ENCODE measurements at regions not wholly inside any gene's neighbourhood (a gene's known extent, or its start where the extent isn't known, plus 50 kb on each side); places are given as distances from the start of the nearest gene placed in this dataset.

GRCh38 chr3:87796843-87797185 lies 262.0 kb downstream of the CGGBP1 start:
- Histone ChIP-seq H3K36me3 (no peaks in the 10 kb centered on the region), H3K4me3 (no peak overlapping the region), H3K9me3 (no peaks in the 10 kb centered on the region), H3K27me3 (peaks cover 0 to 27% (median 7%) of the 10 kb centered on the region in 4 donors), H3K27ac (replicated peaks in 1 of 4) (no peak overlapping the region), H3K4me1 (peaks cover 0 to 17% (median 15%) of the 10 kb centered on the region in 4 donors)
- TF ChIP-seq CTCF (IDR thresholded peaks at IDR 0.05) = no peak
- no peak for TF ChIP-seq POLR2AphosphoS5 (IDR thresholded peaks at IDR 0.05)
- TF ChIP-seq EP300 (IDR thresholded peaks at IDR 0.05) = no peak
- no peak for TF ChIP-seq POLR2A (IDR thresholded peaks at IDR 0.05; ENCODE audit: low read depth)
- DNase-seq (ENCODE audit: extremely low spot score) = no peak
- WGBS = 79% methylated on average over 3 of the region's 3 CpGs
- intact Hi-C loops (cut with DNase I) = no loop called here

GRCh38 chr3:87796137-87796842 lies 262.5 kb downstream of the CGGBP1 start:
- TF ChIP-seq POLR2AphosphoS5 (IDR thresholded peaks at IDR 0.05) (no peak), CTCF (IDR thresholded peaks at IDR 0.05) (no peak), EP300 (IDR thresholded peaks at IDR 0.05) (no peak), POLR2A (IDR thresholded peaks at IDR 0.05; ENCODE audit: low read depth) (no peak)
- 46% methylated on average over 2 of the region's 2 CpGs for WGBS
- no peak overlapping the region for H3K27ac ChIP-seq (replicated peaks in 1 of 4)

GRCh38 chr3:87795701-87796100 lies 263.1 kb downstream of the CGGBP1 start:
- intact Hi-C loops (cut with DNase I) = no loop called here
- Histone ChIP-seq H3K36me3 (no peaks in the 10 kb centered on the region), H3K27me3 (peaks cover 0 to 38% (median 7%) of the 10 kb centered on the region in 4 donors), H3K9me3 (no peaks in the 10 kb centered on the region), H3K4me3 (no peak overlapping the region), H3K27ac (replicated peaks in 1 of 4) (no peak overlapping the region), H3K4me1 (peaks cover 0 to 18% (median 15%) of the 10 kb centered on the region in 4 donors)
- no peak for DNase-seq (ENCODE audit: extremely low spot score)
- TF ChIP-seq POLR2A (IDR thresholded peaks at IDR 0.05; ENCODE audit: low read depth) (no peak), EP300 (IDR thresholded peaks at IDR 0.05) (no peak), POLR2AphosphoS5 (IDR thresholded peaks at IDR 0.05) (no peak), CTCF (IDR thresholded peaks at IDR 0.05) (no peak)
- 69% methylated on average over 1 of the region's 1 CpG for WGBS

More at GRCh38 chr3:87796137-87796842, 262.5 kb downstream of the CGGBP1 start:
- no peak for DNase-seq (ENCODE audit: extremely low spot score)
- peaks cover 0 to 18% (median 15%) of the 10 kb centered on the region in 4 donors for H3K4me1 ChIP-seq
- H3K9me3 ChIP-seq = no peaks in the 10 kb centered on the region
- intact Hi-C loops (cut with DNase I) = no loop called here
- no peaks in the 10 kb centered on the region for H3K36me3 ChIP-seq
- peaks cover 0 to 32% (median 7%) of the 10 kb centered on the region in 4 donors for H3K27me3 ChIP-seq
- no peak overlapping the region for H3K4me3 ChIP-seq

- intact Hi-C loops (cut with DNase I) = no loop called here
- H3K4me3 ChIP-seq = peak overlapping the region; percentile 40 to 55 (median 46)
- WGBS = 9% methylated on average over 17 of the region's 17 CpGs
- peaks cover 0 to 18% (median 15%) of the 10 kb centered on the region in 4 donors for H3K4me1 ChIP-seq
- no peaks in the 10 kb centered on the region for H3K36me3 ChIP-seq
- no peak for DNase-seq (ENCODE audit: extremely low spot score)
- peaks cover 0 to 43% (median 7%) of the 10 kb centered on the region in 4 donors for H3K27me3 ChIP-seq
- no peak overlapping the region for H3K27ac ChIP-seq (replicated peaks in 1 of 4)
- no peak for TF ChIP-seq POLR2A (IDR thresholded peaks at IDR 0.05; ENCODE audit: low read depth)
- TF ChIP-seq POLR2AphosphoS5 (IDR thresholded peaks at IDR 0.05) = no peak
- no peak for TF ChIP-seq CTCF (IDR thresholded peaks at IDR 0.05)
- no peak for TF ChIP-seq EP300 (IDR thresholded peaks at IDR 0.05)
- H3K9me3 ChIP-seq = peaks cover 0 to 4% (median 0%) of the 10 kb centered on the region in 4 donors
These were observed 265.4 kb downstream of the CGGBP1 start for GRCh38 chr3:87793337-87793877.
